Activated T-cell treated with anti-CD3 and anti-CD28 coated beads, Interleukin-2, amount 50 U/mL, for 72 hours (primary cell): ENCODE measurements at regions not wholly inside any gene's neighbourhood (a gene's known extent, or its start where the extent isn't known, plus 50 kb on each side); places are given as distances from the start of the nearest gene placed in this dataset.

Experiments
- ATAC-seq, 2 donors: fragments of 150-1000 bp; cut with Tn5 transposase; replicated peaks in 1 of 2; 2 replicates each; pipeline ENCODE4 v1.10.0; 2021; ENCODE audit warnings: moderate library complexity in 2 of 2, mild to moderate bottlenecking in 1 of 2
- DNase-seq, 2 donors: peaks; one replicate each; pipeline ENCODE4 v3.0.0; 2021 to 2022; ENCODE audit warnings: mixed read lengths in 1 of 2
- H3K27ac Mint-ChIP-seq: one replicate; pipeline ENCODE4 v1.8.0; 2022; ENCODE audit warnings: mild to moderate bottlenecking, moderate library complexity, mixed read lengths
- H3K27me3 Mint-ChIP-seq: one replicate; pipeline ENCODE4 v1.8.0; 2022; ENCODE audit warnings: low read depth, mixed read lengths
- H3K36me3 Mint-ChIP-seq, 2 donors: one replicate each; pipeline ENCODE4 v1.8.0; 2022; ENCODE audit warnings: mixed read lengths in 2 of 2, mild to moderate bottlenecking in 1 of 2; ENCODE audit not compliant: insufficient read depth in 2 of 2
- H3K4me1 Mint-ChIP-seq: one replicate; pipeline ENCODE4 v1.8.0; 2022; ENCODE audit warnings: low read depth, mixed read lengths
- H3K4me3 Mint-ChIP-seq, 2 donors: one replicate each; pipeline ENCODE4 v1.8.0; 2022; ENCODE audit warnings: mild to moderate bottlenecking in 2 of 2, mixed read lengths in 2 of 2, moderate library complexity in 2 of 2
- H3K9me3 Mint-ChIP-seq, 2 donors: one replicate each; pipeline ENCODE4 v1.8.0; 2022; ENCODE audit warnings: mixed read lengths in 2 of 2

GRCh38 chr7:80370587-80370986 is 141.3 kb downstream of the GNAT3 start:
- peaks cover 0 to 5% of the 10 kb centered on the region in 2 donors for H3K9me3 Mint-ChIP-seq
- ATAC-seq: no peak

GRCh38 chr7:80369321-80369720 is 142.5 kb downstream of the GNAT3 start:
- no peak for ATAC-seq
- no peak overlapping the region for H3K4me3 Mint-ChIP-seq

More at GRCh38 chr7:80370587-80370986, 141.3 kb downstream of the GNAT3 start:
- Mint-ChIP-seq H3K27ac (no peak overlapping the region), H3K27me3 (no peaks in the 10 kb centered on the region), H3K4me1 (no peaks in the 10 kb centered on the region), H3K4me3 (no peak overlapping the region), H3K36me3 (peaks cover 0 to 1% of the 10 kb centered on the region in 2 donors)
- DNase-seq: no peak

GRCh38 chr7:80362677-80363076 is 149.2 kb downstream of the GNAT3 start:
- Mint-ChIP-seq H3K36me3 (peaks cover 0 to 1% of the 10 kb centered on the region in 2 donors), H3K4me1 (no peaks in the 10 kb centered on the region), H3K4me3 (no peak overlapping the region), H3K27me3 (no peaks in the 10 kb centered on the region), H3K27ac (no peak overlapping the region), H3K9me3 (peaks cover 0 to 3% of the 10 kb centered on the region in 2 donors)
- DNase-seq: no peak
- no peak for ATAC-seq

More at GRCh38 chr7:80369321-80369720, 142.5 kb downstream of the GNAT3 start:
- DNase-seq: no peak
- Mint-ChIP-seq H3K27me3 (no peaks in the 10 kb centered on the region), H3K4me1 (no peaks in the 10 kb centered on the region), H3K36me3 (peaks cover 0 to 1% of the 10 kb centered on the region in 2 donors), H3K27ac (no peak overlapping the region), H3K9me3 (peaks cover 0 to 5% of the 10 kb centered on the region in 2 donors)

GRCh38 chr7:80362010-80362618 is 149.8 kb downstream of the GNAT3 start:
- Mint-ChIP-seq H3K9me3 (peaks cover 0 to 3% of the 10 kb centered on the region in 2 donors), H3K4me1 (no peaks in the 10 kb centered on the region), H3K36me3 (peaks cover 0 to 1% of the 10 kb centered on the region in 2 donors), H3K27ac (no peak overlapping the region), H3K27me3 (no peaks in the 10 kb centered on the region), H3K4me3 (no peak overlapping the region)
- no peak for DNase-seq
- ATAC-seq: no peak

GRCh38 chr7:80359476-80359875 is 152.4 kb downstream of the GNAT3 start:
- Mint-ChIP-seq H3K9me3 (peaks cover 0 to 2% of the 10 kb centered on the region in 2 donors), H3K36me3 (no peaks in the 10 kb centered on the region), H3K27me3 (no peaks in the 10 kb centered on the region), H3K27ac (no peak overlapping the region), H3K4me3 (no peak overlapping the region), H3K4me1 (no peaks in the 10 kb centered on the region)
- DNase-seq (no peak), ATAC-seq (no peak)

- Mint-ChIP-seq H3K27me3 (no peaks in the 10 kb centered on the region), H3K4me3 (no peak overlapping the region), H3K36me3 (no peaks in the 10 kb centered on the region), H3K27ac (no peak overlapping the region), H3K9me3 (peaks cover 0 to 2% of the 10 kb centered on the region in 2 donors), H3K4me1 (no peaks in the 10 kb centered on the region)
- no peak for ATAC-seq
- DNase-seq: no peak
Observed at GRCh38 chr7:80359029-80359428, 152.8 kb downstream of the GNAT3 start.

- H3K9me3 Mint-ChIP-seq: peaks cover 0 to 2% of the 10 kb centered on the region in 2 donors
- H3K36me3 Mint-ChIP-seq: no peaks in the 10 kb centered on the region
- ATAC-seq (no peak), DNase-seq (no peak)
- H3K27me3 Mint-ChIP-seq: no peaks in the 10 kb centered on the region
- H3K4me1 Mint-ChIP-seq: no peaks in the 10 kb centered on the region
- no peak overlapping the region for H3K27ac Mint-ChIP-seq
- no peak overlapping the region for H3K4me3 Mint-ChIP-seq
Observed at GRCh38 chr7:80357530-80357929, 154.3 kb downstream of the GNAT3 start.

- peaks cover 21% of the 10 kb centered on the region for H3K4me1 Mint-ChIP-seq
- H3K4me3 Mint-ChIP-seq: no peak overlapping the region
- no peaks in the 10 kb centered on the region for H3K27me3 Mint-ChIP-seq
- no peak for DNase-seq
- no peaks in the 10 kb centered on the region for H3K36me3 Mint-ChIP-seq
- peaks cover 4% of the 10 kb centered on the region in 2 donors for H3K9me3 Mint-ChIP-seq
- ATAC-seq: no peak
- no peak overlapping the region for H3K27ac Mint-ChIP-seq
Observed at GRCh38 chr7:80350430-80350829, 161.4 kb downstream of the GNAT3 start.

- peaks cover 21% of the 10 kb centered on the region for H3K4me1 Mint-ChIP-seq
- H3K27ac Mint-ChIP-seq: no peak overlapping the region
- no peak overlapping the region for H3K4me3 Mint-ChIP-seq
- DNase-seq (no peak), ATAC-seq (no peak)
- no peaks in the 10 kb centered on the region for H3K36me3 Mint-ChIP-seq
- peaks cover 1% of the 10 kb centered on the region for H3K27me3 Mint-ChIP-seq
- H3K9me3 Mint-ChIP-seq: peaks cover 2 to 4% of the 10 kb centered on the region in 2 donors
Observed at GRCh38 chr7:80348223-80348622, 163.6 kb downstream of the GNAT3 start.

GRCh38 chr7:80347173-80347572 is 164.7 kb downstream of the GNAT3 start:
- Mint-ChIP-seq H3K4me1 (peaks cover 21% of the 10 kb centered on the region), H3K36me3 (no peaks in the 10 kb centered on the region), H3K27ac (no peak overlapping the region), H3K4me3 (peak overlapping the region; percentile 1 to 67), H3K9me3 (peaks cover 2 to 5% of the 10 kb centered on the region in 2 donors), H3K27me3 (peaks cover 8% of the 10 kb centered on the region)
- ATAC-seq (no peak), DNase-seq (no peak)

- peaks cover 2 to 5% of the 10 kb centered on the region in 2 donors for H3K9me3 Mint-ChIP-seq
- DNase-seq: peak in 1 of 2 donors; percentile 12
- peaks cover 8% of the 10 kb centered on the region for H3K27me3 Mint-ChIP-seq
- peak; percentile 94 to 96 for ATAC-seq
- H3K27ac Mint-ChIP-seq: no peak overlapping the region
- H3K4me3 Mint-ChIP-seq: peak overlapping the region; percentile 1 to 67
- H3K4me1 Mint-ChIP-seq: peaks cover 21% of the 10 kb centered on the region
- no peaks in the 10 kb centered on the region for H3K36me3 Mint-ChIP-seq
Observed at GRCh38 chr7:80346704-80347103, 165.2 kb downstream of the GNAT3 start.

GRCh38 chr7:80335511-80336231 is 176.2 kb downstream of the GNAT3 start:
- Mint-ChIP-seq H3K27me3 (peaks cover 9% of the 10 kb centered on the region), H3K27ac (no peak overlapping the region), H3K9me3 (peaks cover 1 to 3% of the 10 kb centered on the region in 2 donors), H3K36me3 (no peaks in the 10 kb centered on the region), H3K4me3 (no peak overlapping the region), H3K4me1 (no peaks in the 10 kb centered on the region)
- ATAC-seq (no peak), DNase-seq (no peak)

- H3K4me1 Mint-ChIP-seq: no peaks in the 10 kb centered on the region
- H3K36me3 Mint-ChIP-seq: no peaks in the 10 kb centered on the region
- no peak overlapping the region for H3K4me3 Mint-ChIP-seq
- H3K9me3 Mint-ChIP-seq: peaks cover 1 to 3% of the 10 kb centered on the region in 2 donors
- H3K27me3 Mint-ChIP-seq: peaks cover 9% of the 10 kb centered on the region
- no peak for ATAC-seq
- no peak overlapping the region for H3K27ac Mint-ChIP-seq
- DNase-seq: no peak
Observed at GRCh38 chr7:80334908-80335307, 177.0 kb downstream of the GNAT3 start.
